ENCODE measurements at regions not wholly inside any gene's neighbourhood (a gene's known extent, or its start where the extent isn't known, plus 50 kb on each side); places are given as distances from the start of the nearest gene placed in this dataset.

DNA sequence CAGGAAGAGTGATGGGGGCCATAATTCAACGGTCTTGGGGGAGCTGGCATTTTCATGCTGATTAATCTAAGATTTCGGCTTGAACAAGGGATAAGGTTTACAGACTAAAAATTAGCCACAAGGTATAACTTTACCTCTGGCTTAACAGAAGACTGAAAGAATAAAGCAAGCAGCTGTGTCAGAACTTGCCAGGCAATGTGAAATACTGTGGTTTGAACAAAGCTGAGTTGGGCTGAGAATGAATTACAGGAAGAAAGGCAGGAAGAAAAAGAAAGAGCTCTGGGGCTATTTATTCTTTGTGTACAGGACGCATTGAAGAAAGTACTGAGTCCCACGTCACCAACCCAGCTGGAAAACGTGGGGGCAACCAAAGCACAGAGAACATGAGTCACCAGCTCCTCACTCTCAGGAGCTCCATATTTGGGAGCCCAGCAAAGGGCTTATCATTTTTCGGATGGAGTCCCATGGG, 121.5 kb upstream of the NEDD9 start:
- Histone ChIP-seq H3K9ac (ENCODE audit: low read depth, low read length) (no peak overlapping the region), H3K4me3 (ENCODE audit: low read depth, low read length) (no peak overlapping the region), H3K4me1 (ENCODE audit: control insufficient read depth, insufficient read depth, low read length) (no peaks in the 10 kb centered on the region), H3K9me3 (ENCODE audit: control insufficient read depth, insufficient read depth, low read length) (no peaks in the 10 kb centered on the region), H3K36me3 (ENCODE audit: control insufficient read depth, insufficient read depth, low read length) (no peaks in the 10 kb centered on the region), H3K27ac (ENCODE audit: low read depth, low read length) (no peak overlapping the region), H3K27me3 (ENCODE audit: control insufficient read depth, insufficient read depth, low read length) (no peaks in the 10 kb centered on the region)

DNA sequence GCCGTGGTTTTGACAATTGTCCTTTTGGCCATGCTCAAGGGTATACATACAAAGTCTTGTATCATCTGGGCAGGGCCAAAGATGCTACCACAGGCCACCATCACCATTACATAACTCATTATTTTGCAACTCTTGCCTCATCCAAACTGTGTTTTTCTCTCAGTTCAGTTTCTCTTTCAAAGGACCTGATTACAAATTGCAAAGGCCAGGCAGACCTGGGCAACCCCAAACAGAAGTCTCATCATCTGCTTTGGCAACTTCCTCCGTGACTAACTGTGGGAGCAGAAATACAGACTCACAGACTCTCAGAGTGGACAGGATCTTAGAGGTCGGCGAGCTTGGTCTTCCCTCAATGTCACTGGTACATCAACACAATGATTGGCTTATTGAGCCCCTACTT, 117.8 kb upstream of the NEDD9 start:
- no peak overlapping the region for H3K27ac ChIP-seq (ENCODE audit: low read depth, low read length)
- H3K4me3 ChIP-seq (ENCODE audit: low read depth, low read length): no peak overlapping the region

DNA sequence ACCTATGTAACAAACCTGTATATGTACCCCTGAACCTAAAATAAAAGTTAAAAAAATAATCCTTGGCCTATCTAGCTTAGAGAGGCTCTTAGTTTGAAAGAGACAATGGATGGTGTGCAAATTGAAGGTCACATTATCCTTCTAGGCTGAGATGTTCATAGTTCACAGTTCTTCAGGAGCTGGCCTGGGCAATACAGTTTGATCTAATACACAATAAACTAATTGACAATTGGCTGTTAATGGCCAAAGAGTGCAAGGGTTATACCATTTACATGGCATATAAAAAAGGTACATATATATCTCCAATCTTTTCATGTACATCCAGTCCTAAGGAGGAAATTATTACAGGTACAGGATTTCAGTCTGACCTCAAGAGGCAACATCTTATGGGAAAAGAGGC, 117.4 kb upstream of the NEDD9 start:
- Histone ChIP-seq H3K27ac (ENCODE audit: low read depth, low read length) (no peak overlapping the region), H3K4me1 (ENCODE audit: control insufficient read depth, insufficient read depth, low read length) (no peaks in the 10 kb centered on the region), H3K27me3 (ENCODE audit: control insufficient read depth, insufficient read depth, low read length) (no peaks in the 10 kb centered on the region), H3K9ac (ENCODE audit: low read depth, low read length) (no peak overlapping the region), H3K36me3 (ENCODE audit: control insufficient read depth, insufficient read depth, low read length) (no peaks in the 10 kb centered on the region), H3K4me3 (ENCODE audit: low read depth, low read length) (no peak overlapping the region), H3K9me3 (ENCODE audit: control insufficient read depth, insufficient read depth, low read length) (no peaks in the 10 kb centered on the region)

More for the DNA sequence above, 117.8 kb upstream of the NEDD9 start:
- H3K4me1 ChIP-seq (ENCODE audit: control insufficient read depth, insufficient read depth, low read length): no peaks in the 10 kb centered on the region
- no peak overlapping the region for H3K9ac ChIP-seq (ENCODE audit: low read depth, low read length)
- no peaks in the 10 kb centered on the region for H3K36me3 ChIP-seq (ENCODE audit: control insufficient read depth, insufficient read depth, low read length)
- H3K9me3 ChIP-seq (ENCODE audit: control insufficient read depth, insufficient read depth, low read length): no peaks in the 10 kb centered on the region
- H3K27me3 ChIP-seq (ENCODE audit: control insufficient read depth, insufficient read depth, low read length): no peaks in the 10 kb centered on the region

DNA sequence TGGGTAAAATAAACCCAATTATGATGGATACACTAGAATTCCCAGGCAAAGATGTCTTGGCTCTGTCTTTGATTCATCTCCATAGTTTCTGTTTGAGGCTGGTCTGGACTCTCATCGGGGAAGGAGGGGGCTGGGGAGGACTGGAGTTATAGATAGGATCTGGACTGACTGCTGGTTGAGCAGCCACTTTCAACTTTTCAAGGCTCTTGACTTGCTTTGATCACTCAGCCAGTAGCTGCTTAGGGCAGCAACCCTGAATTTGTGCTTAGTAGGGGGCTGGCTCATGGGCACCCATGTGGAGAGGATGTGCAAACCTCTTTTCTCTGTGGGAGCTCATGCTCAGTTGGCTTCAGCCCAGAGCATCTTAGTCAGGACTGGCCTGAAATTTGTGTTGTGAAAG, 114.0 kb upstream of the NEDD9 start:
- no peak overlapping the region for H3K9ac ChIP-seq (ENCODE audit: low read depth, low read length)
- H3K4me1 ChIP-seq (ENCODE audit: control insufficient read depth, insufficient read depth, low read length): no peaks in the 10 kb centered on the region

DNA sequence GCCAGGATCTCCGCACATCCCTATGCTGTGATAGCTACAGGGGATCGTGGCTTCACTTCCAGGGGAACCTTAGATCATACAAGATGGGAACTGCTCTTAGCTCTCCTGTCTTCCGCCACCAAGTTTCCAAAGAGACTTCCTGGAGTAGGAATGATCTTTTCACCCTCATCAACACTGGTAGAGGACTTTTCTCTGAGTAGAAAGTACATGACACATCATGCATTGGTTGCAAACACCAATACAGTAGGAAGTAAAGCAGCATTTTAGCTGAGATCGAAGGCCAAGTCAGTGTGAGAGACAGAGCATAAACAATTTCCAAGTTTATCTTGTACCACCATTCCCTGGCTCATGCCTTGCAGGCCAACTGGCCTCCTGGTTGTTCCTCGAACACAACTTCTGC, 113.1 kb upstream of the NEDD9 start:
- H3K36me3 ChIP-seq (ENCODE audit: control insufficient read depth, insufficient read depth, low read length): no peaks in the 10 kb centered on the region
- no peak overlapping the region for H3K27ac ChIP-seq (ENCODE audit: low read depth, low read length)
- no peaks in the 10 kb centered on the region for H3K9me3 ChIP-seq (ENCODE audit: control insufficient read depth, insufficient read depth, low read length)
- H3K27me3 ChIP-seq (ENCODE audit: control insufficient read depth, insufficient read depth, low read length): no peaks in the 10 kb centered on the region
- no peak overlapping the region for H3K9ac ChIP-seq (ENCODE audit: low read depth, low read length)
- H3K4me3 ChIP-seq (ENCODE audit: low read depth, low read length): no peak overlapping the region
- H3K4me1 ChIP-seq (ENCODE audit: control insufficient read depth, insufficient read depth, low read length): no peaks in the 10 kb centered on the region

More for the DNA sequence above, 114.0 kb upstream of the NEDD9 start:
- Histone ChIP-seq H3K9me3 (ENCODE audit: control insufficient read depth, insufficient read depth, low read length) (no peaks in the 10 kb centered on the region), H3K4me3 (ENCODE audit: low read depth, low read length) (no peak overlapping the region), H3K27me3 (ENCODE audit: control insufficient read depth, insufficient read depth, low read length) (no peaks in the 10 kb centered on the region), H3K27ac (ENCODE audit: low read depth, low read length) (no peak overlapping the region), H3K36me3 (ENCODE audit: control insufficient read depth, insufficient read depth, low read length) (no peaks in the 10 kb centered on the region)

DNA sequence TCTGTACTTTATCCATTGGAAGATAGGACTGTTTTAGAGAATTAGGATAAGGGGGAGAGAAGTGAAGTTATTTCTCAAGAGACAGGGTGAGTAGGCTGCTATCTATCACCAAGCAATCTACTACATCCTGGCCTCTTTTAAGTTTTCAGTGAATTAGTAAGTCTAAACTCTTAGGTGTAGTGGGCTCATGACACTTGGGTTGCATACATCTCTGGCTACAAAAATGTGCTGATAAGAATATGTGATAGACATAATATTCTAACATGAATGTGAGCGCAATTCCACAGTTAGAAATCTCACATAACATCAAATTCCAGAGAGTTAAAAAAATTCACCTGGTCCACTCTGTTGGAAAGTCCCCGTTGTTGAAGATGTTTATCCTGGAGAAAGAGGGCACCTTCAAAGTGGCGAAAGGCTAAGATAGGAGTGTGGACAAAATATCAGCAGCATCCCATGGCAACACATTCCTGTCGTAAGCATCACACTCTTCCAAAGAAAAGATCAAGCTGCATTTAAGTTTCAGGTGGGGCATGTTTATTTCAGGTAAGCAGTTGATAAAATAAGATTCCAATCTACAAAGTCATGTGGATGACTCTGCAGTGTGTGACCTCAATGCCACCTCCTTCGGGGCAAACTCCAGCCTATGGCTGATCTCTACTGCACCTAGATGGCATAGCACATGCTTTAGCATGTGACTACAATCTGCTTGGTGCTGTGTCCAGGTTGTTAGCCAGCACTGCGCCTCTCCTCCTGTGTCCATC, 111.7 kb upstream of the NEDD9 start:
- Histone ChIP-seq H3K27ac (ENCODE audit: low read depth, low read length) (no peak overlapping the region), H3K9ac (ENCODE audit: low read depth, low read length) (no peak overlapping the region), H3K4me1 (ENCODE audit: control insufficient read depth, insufficient read depth, low read length) (no peaks in the 10 kb centered on the region)

DNA sequence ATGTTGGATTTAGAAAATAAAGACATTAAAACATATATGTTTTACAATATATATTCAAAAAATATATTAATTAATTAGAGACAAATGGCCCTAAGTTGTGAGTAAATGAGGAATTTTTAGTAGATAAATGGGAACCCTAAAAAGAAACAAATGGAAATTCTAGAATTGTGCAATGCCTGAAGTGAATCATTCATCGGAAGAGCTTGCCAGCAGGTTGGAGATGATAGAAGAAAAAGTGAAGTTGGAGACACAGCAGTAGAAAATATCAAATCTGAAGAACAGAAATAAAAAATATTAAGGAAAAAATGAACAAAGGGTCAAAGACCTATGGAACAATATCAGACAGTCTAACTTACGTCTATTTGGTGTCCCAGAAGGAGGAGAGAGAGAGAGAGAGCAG, 109.4 kb upstream of the NEDD9 start:
- H3K4me1 ChIP-seq (ENCODE audit: control insufficient read depth, insufficient read depth, low read length): no peaks in the 10 kb centered on the region
- no peak overlapping the region for H3K4me3 ChIP-seq (ENCODE audit: low read depth, low read length)
- no peaks in the 10 kb centered on the region for H3K27me3 ChIP-seq (ENCODE audit: control insufficient read depth, insufficient read depth, low read length)
- no peak overlapping the region for H3K27ac ChIP-seq (ENCODE audit: low read depth, low read length)
- no peaks in the 10 kb centered on the region for H3K9me3 ChIP-seq (ENCODE audit: control insufficient read depth, insufficient read depth, low read length)
- no peak overlapping the region for H3K9ac ChIP-seq (ENCODE audit: low read depth, low read length)
- no peaks in the 10 kb centered on the region for H3K36me3 ChIP-seq (ENCODE audit: control insufficient read depth, insufficient read depth, low read length)

More for the DNA sequence above, 111.7 kb upstream of the NEDD9 start:
- H3K4me3 ChIP-seq (ENCODE audit: low read depth, low read length): no peak overlapping the region
- no peaks in the 10 kb centered on the region for H3K27me3 ChIP-seq (ENCODE audit: control insufficient read depth, insufficient read depth, low read length)
- H3K36me3 ChIP-seq (ENCODE audit: control insufficient read depth, insufficient read depth, low read length): no peaks in the 10 kb centered on the region
- no peaks in the 10 kb centered on the region for H3K9me3 ChIP-seq (ENCODE audit: control insufficient read depth, insufficient read depth, low read length)

DNA sequence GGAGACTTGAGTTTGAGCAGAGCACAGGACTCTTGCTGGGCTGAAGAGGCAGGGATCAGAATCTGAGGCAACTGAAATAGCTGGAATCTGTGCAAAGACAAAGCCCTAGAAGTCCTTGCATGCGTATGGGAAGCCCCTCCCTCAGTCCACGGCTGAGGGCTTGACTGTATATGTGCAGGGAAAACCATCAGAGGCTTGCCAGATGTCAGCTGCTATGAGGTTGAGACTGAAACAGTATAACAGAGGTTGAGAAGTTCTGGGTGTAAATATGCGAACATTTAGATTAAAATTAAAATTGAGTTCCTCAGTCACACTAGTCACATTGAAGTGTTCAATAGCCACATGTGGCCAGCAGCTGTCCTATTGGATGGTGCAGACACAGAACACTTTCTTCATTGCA, 108.8 kb upstream of the NEDD9 start:
- Histone ChIP-seq H3K4me1 (ENCODE audit: control insufficient read depth, insufficient read depth, low read length) (no peaks in the 10 kb centered on the region), H3K4me3 (ENCODE audit: low read depth, low read length) (no peak overlapping the region), H3K27ac (ENCODE audit: low read depth, low read length) (no peak overlapping the region), H3K9ac (ENCODE audit: low read depth, low read length) (no peak overlapping the region), H3K27me3 (ENCODE audit: control insufficient read depth, insufficient read depth, low read length) (no peaks in the 10 kb centered on the region), H3K36me3 (ENCODE audit: control insufficient read depth, insufficient read depth, low read length) (no peaks in the 10 kb centered on the region), H3K9me3 (ENCODE audit: control insufficient read depth, insufficient read depth, low read length) (no peaks in the 10 kb centered on the region)

DNA sequence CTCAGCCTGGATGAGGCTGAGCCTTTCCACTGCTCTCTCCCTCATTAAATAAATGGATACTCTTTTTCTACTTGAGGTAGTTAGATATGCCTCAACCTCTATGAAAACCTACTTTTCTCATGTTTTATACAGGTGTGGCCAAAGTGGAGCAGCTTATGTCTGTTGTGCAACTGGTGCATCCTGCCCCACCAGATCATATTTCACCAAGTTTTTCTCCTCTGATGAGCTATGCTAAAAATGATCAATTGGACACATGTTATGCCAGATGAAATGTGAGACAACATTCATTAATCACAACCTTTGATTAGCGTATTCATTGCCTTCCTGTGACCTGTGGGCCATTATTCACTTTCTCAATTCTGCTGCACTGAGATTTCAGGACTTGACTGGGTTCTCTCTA, 106.9 kb upstream of the NEDD9 start:
- Histone ChIP-seq H3K9me3 (ENCODE audit: control insufficient read depth, insufficient read depth, low read length) (no peaks in the 10 kb centered on the region), H3K4me1 (ENCODE audit: control insufficient read depth, insufficient read depth, low read length) (no peaks in the 10 kb centered on the region), H3K4me3 (ENCODE audit: low read depth, low read length) (no peak overlapping the region), H3K9ac (ENCODE audit: low read depth, low read length) (no peak overlapping the region), H3K27ac (ENCODE audit: low read depth, low read length) (no peak overlapping the region), H3K36me3 (ENCODE audit: control insufficient read depth, insufficient read depth, low read length) (no peaks in the 10 kb centered on the region), H3K27me3 (ENCODE audit: control insufficient read depth, insufficient read depth, low read length) (no peaks in the 10 kb centered on the region)

DNA sequence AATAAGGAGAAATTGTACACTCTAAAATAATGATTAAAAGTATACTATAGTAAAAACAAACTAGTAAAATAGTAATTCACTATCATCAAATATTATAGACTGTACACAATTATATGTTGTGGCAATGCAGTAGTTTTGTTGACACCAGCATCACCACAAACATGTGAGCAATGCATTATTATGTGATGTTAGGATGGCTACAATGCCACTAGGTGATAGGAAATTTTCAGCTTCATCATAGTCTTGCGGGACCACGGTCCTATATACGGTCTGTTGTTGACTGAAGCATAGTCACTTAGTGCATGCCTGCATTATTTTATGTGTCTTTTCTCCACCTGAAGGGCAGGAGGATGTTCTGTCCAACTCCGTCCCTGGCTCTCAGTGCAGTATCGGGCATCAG, 104.8 kb upstream of the NEDD9 start:
- no peaks in the 10 kb centered on the region for H3K27me3 ChIP-seq (ENCODE audit: control insufficient read depth, insufficient read depth, low read length)
- H3K36me3 ChIP-seq (ENCODE audit: control insufficient read depth, insufficient read depth, low read length): no peaks in the 10 kb centered on the region
- no peak overlapping the region for H3K4me3 ChIP-seq (ENCODE audit: low read depth, low read length)
- H3K27ac ChIP-seq (ENCODE audit: low read depth, low read length): no peak overlapping the region
- no peaks in the 10 kb centered on the region for H3K9me3 ChIP-seq (ENCODE audit: control insufficient read depth, insufficient read depth, low read length)
- 0 out of 2 replicates have a peak, but pooled peaks cover 4% of the 10 kb centered on the region for H3K4me1 ChIP-seq (ENCODE audit: control insufficient read depth, insufficient read depth, low read length)
- no peak overlapping the region for H3K9ac ChIP-seq (ENCODE audit: low read depth, low read length)

DNA sequence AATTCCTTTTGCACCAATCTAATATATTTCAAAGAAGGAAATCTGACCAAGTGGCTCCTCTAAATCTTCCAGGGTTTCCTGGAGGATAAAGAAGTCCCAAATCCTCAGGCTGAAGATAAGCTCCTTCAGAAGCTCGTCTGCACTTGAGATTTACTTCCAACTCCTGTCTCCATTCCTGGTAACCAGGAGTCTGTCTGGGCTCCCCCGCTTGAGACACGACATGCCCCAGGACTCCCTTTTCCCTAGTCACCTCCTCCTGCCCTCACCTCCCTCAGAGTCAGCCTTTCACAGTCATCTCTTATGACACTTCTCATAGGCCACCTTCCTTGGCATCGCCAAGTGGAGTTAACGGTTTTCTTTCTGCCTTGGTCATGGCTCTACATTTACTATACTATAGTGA, 103.4 kb upstream of the NEDD9 start:
- Histone ChIP-seq H3K9me3 (ENCODE audit: control insufficient read depth, insufficient read depth, low read length) (no peaks in the 10 kb centered on the region), H3K4me3 (ENCODE audit: low read depth, low read length) (no peak overlapping the region), H3K4me1 (ENCODE audit: control insufficient read depth, insufficient read depth, low read length) (0 out of 2 replicates have a peak, but pooled peaks cover 4% of the 10 kb centered on the region), H3K9ac (ENCODE audit: low read depth, low read length) (no peak overlapping the region), H3K27me3 (ENCODE audit: control insufficient read depth, insufficient read depth, low read length) (no peaks in the 10 kb centered on the region), H3K27ac (ENCODE audit: low read depth, low read length) (no peak overlapping the region), H3K36me3 (ENCODE audit: control insufficient read depth, insufficient read depth, low read length) (no peaks in the 10 kb centered on the region)

Data from HUES48 (cell line).